ENCODE measurements at regions not wholly inside any gene's neighbourhood (a gene's known extent, or its start where the extent isn't known, plus 50 kb on each side); places are given as distances from the start of the nearest gene placed in this dataset.

GRCh38 chr2:228866781-228867180 lies 404.3 kb downstream of the PID1 start:
- no peak overlapping the region for H3K4me3 ChIP-seq (replicated peaks; ENCODE audit: low read depth, low read length)
- DNase-seq (ENCODE audit: low read depth), result no peak
- TF ChIP-seq CTCF (IDR thresholded peaks at IDR 0.05; ENCODE audit: low read length, missing control alignments), result no peak

- no peak for TF ChIP-seq CTCF (IDR thresholded peaks at IDR 0.05; ENCODE audit: low read length, missing control alignments)
- no peak overlapping the region for H3K4me3 ChIP-seq (replicated peaks; ENCODE audit: low read depth, low read length)
- DNase-seq (ENCODE audit: low read depth), result no peak
Observed at GRCh38 chr2:228866044-228866443, 405.0 kb downstream of the PID1 start.

GRCh38 chr2:228864131-228864530 lies 407.0 kb downstream of the PID1 start:
- DNase-seq (ENCODE audit: low read depth), result no peak
- no peak for TF ChIP-seq CTCF (IDR thresholded peaks at IDR 0.05; ENCODE audit: low read length, missing control alignments)
- H3K4me3 ChIP-seq (replicated peaks; ENCODE audit: low read depth, low read length), result no peak overlapping the region

GRCh38 chr2:228860601-228861285 lies 410.3 kb downstream of the PID1 start:
- TF ChIP-seq CTCF (IDR thresholded peaks at IDR 0.05; ENCODE audit: low read length, missing control alignments), result no peak
- no peak for DNase-seq (ENCODE audit: low read depth)
- no peak overlapping the region for H3K4me3 ChIP-seq (replicated peaks; ENCODE audit: low read depth, low read length)

GRCh38 chr2:228853151-228853550 lies 417.9 kb downstream of the PID1 start:
- DNase-seq (ENCODE audit: low read depth), result no peak
- H3K4me3 ChIP-seq (replicated peaks; ENCODE audit: low read depth, low read length), result no peak overlapping the region
- no peak for TF ChIP-seq CTCF (IDR thresholded peaks at IDR 0.05; ENCODE audit: low read length, missing control alignments)

GRCh38 chr2:228848638-228849037 lies 422.4 kb downstream of the PID1 start:
- DNase-seq (ENCODE audit: low read depth), result no peak
- no peak overlapping the region for H3K4me3 ChIP-seq (replicated peaks; ENCODE audit: low read depth, low read length)
- TF ChIP-seq CTCF (IDR thresholded peaks at IDR 0.05; ENCODE audit: low read length, missing control alignments), result no peak

GRCh38 chr2:228847684-228848083 lies 423.4 kb downstream of the PID1 start:
- H3K4me3 ChIP-seq (replicated peaks; ENCODE audit: low read depth, low read length), result no peak overlapping the region
- DNase-seq (ENCODE audit: low read depth), result peak; percentile 26
- TF ChIP-seq CTCF (IDR thresholded peaks at IDR 0.05; ENCODE audit: low read length, missing control alignments), result no peak

Data from fibroblast of pulmonary artery (primary cell).